Astrocyte (in vitro differentiated cells and primary cell): ENCODE measurements at regions not wholly inside any gene's neighbourhood (a gene's known extent, or its start where the extent isn't known, plus 50 kb on each side); places are given as distances from the start of the nearest gene placed in this dataset.

Source experiments
- DNase-seq: peaks from one replicate; pipeline ENCODE4 v3.0.0-alpha.2; 2010; ENCODE audit warnings: low read depth
- FAIRE-seq: peaks from 2 replicates; lab custom pipeline; 2011; peaks lifted over from hg19 to GRCh38; lab: Jason Lieb, UNC
- H2AFZ ChIP-seq: 2 replicates; pipeline ENCODE4 v1.6.0; 2012; ENCODE audit warnings: low read depth, low read length, inconsistent platforms
- H3K27ac ChIP-seq: 2 replicates; pipeline ENCODE4 v1.5.1; 2011; ENCODE audit warnings: low read depth, low read length, inconsistent platforms
- H3K27me3 ChIP-seq: 2 replicates; pipeline ENCODE4 v1.6.0; 2011; ENCODE audit warnings: low read length, inconsistent platforms; ENCODE audit not compliant: insufficient read depth
- H3K36me3 ChIP-seq: 2 replicates; pipeline ENCODE4 v1.5.1; 2011; ENCODE audit warnings: low read length, inconsistent platforms; ENCODE audit not compliant: insufficient read depth
- H3K4me1 ChIP-seq: 2 replicates; pipeline ENCODE4 v1.5.1; 2011; ENCODE audit warnings: low read length, inconsistent platforms; ENCODE audit not compliant: insufficient read depth
- H3K4me2 ChIP-seq: 2 replicates; pipeline ENCODE4 v1.6.0; 2012; ENCODE audit warnings: low read length, inconsistent platforms
- H3K4me3 ChIP-seq: 2 replicates; pipeline ENCODE4 v1.5.1; 2011; ENCODE audit warnings: low read depth, mild to moderate bottlenecking, low read length, inconsistent platforms; ENCODE audit not compliant: insufficient read depth
- H3K79me2 ChIP-seq: 2 replicates; pipeline ENCODE4 v1.6.0; 2012; ENCODE audit warnings: mild to moderate bottlenecking, low read length, inconsistent platforms; ENCODE audit not compliant: insufficient read depth
- H3K9ac ChIP-seq: 2 replicates; pipeline ENCODE4 v1.6.0; 2012; ENCODE audit warnings: mild to moderate bottlenecking, low read length, inconsistent platforms
- H3K9me3 ChIP-seq: 2 replicates; pipeline ENCODE4 v1.5.1; 2012; ENCODE audit warnings: low read depth, mild to moderate bottlenecking, low read length, inconsistent platforms; ENCODE audit not compliant: insufficient read depth
- H4K20me1 ChIP-seq: 2 replicates; pipeline ENCODE4 v1.6.0; 2012; ENCODE audit warnings: low read length, inconsistent platforms; ENCODE audit not compliant: insufficient read depth
- H3K27ac Mint-ChIP-seq: one replicate; pipeline ENCODE4 v1.8.0; 2021; ENCODE audit warnings: mild to moderate bottlenecking, mixed read lengths; ENCODE audit not compliant: unreplicated experiment
- H3K27me3 Mint-ChIP-seq: one replicate; pipeline ENCODE4 v1.8.0; 2021; ENCODE audit warnings: low read depth, mixed read lengths; ENCODE audit not compliant: unreplicated experiment
- H3K36me3 Mint-ChIP-seq: one replicate; pipeline ENCODE4 v1.8.0; 2021; ENCODE audit warnings: low read depth, mixed read lengths; ENCODE audit not compliant: unreplicated experiment
- H3K4me1 Mint-ChIP-seq: one replicate; pipeline ENCODE4 v1.8.0; 2021; ENCODE audit warnings: low read depth, mixed read lengths; ENCODE audit not compliant: unreplicated experiment
- H3K4me3 Mint-ChIP-seq: one replicate; pipeline ENCODE4 v1.8.0; 2021; ENCODE audit warnings: mild to moderate bottlenecking, moderate library complexity, mixed read lengths; ENCODE audit not compliant: unreplicated experiment
- H3K9me3 Mint-ChIP-seq: one replicate; pipeline ENCODE4 v1.8.0; 2021; ENCODE audit warnings: mild to moderate bottlenecking, mixed read lengths; ENCODE audit not compliant: unreplicated experiment
- CTCF ChIP-seq: IDR thresholded peaks from 2 replicates; pipeline ENCODE4 v1.5.1; 2011; ENCODE audit warnings: low read depth, mild to moderate bottlenecking, inconsistent platforms, low read length, moderate library complexity; ENCODE audit not compliant: insufficient read depth
- EZH2 ChIP-seq: IDR thresholded peaks from 2 replicates; pipeline ENCODE4 v1.6.1; 2012; ENCODE audit warnings: mild to moderate bottlenecking, low read length, inconsistent platforms; ENCODE audit not compliant: insufficient read depth

- no peaks in the 10 kb centered on the region for H3K79me2 ChIP-seq
- H3K4me1 ChIP-seq = no peaks in the 10 kb centered on the region
- DNase-seq (no peak), FAIRE-seq (no peak)
- H4K20me1 ChIP-seq = no peaks in the 10 kb centered on the region
- H3K36me3 Mint-ChIP-seq = no peaks in the 10 kb centered on the region
- no peaks in the 10 kb centered on the region for H3K27me3 Mint-ChIP-seq
- no peak overlapping the region for H3K27ac Mint-ChIP-seq
- H3K9ac ChIP-seq = no peak overlapping the region
- H3K36me3 ChIP-seq = no peaks in the 10 kb centered on the region
- H3K4me1 Mint-ChIP-seq = peaks cover 2% of the 10 kb centered on the region
- H3K4me2 ChIP-seq = no peak overlapping the region
- H3K9me3 ChIP-seq = no peaks in the 10 kb centered on the region
- H3K4me3 Mint-ChIP-seq = no peak overlapping the region
- TF ChIP-seq EZH2 (no peak), CTCF (no peak)
- H2AFZ ChIP-seq = no peak overlapping the region
- H3K4me3 ChIP-seq = no peak overlapping the region
- H3K27ac ChIP-seq = no peak overlapping the region
- peaks cover 5% of the 10 kb centered on the region for H3K9me3 Mint-ChIP-seq
- no peaks in the 10 kb centered on the region for H3K27me3 ChIP-seq
Observed at GRCh38 chr13:99782669-99783068, 188.9 kb downstream of the ZIC5 start.

DNA sequence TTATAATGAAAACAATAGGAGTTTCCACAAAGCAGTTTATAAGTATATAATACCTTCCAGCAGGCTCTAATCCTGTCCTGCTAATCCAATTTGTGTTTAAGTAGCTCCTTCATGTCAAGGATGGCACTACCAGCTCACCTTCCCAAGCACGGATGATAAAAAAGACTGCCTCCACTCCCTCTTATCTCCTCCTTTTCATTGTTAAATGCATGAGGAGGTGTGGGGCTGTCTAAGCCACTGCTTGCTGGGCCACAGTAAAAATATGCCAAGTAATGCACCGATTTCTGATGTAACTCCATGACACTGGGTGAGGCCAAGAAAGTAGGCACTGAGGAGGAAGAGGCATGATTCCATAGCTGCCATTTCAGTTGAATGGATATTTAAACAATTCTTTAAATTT lies 193.1 kb downstream of the ZIC5 start:
- TF ChIP-seq CTCF (no peak), EZH2 (no peak)
- no peak overlapping the region for H3K4me3 ChIP-seq
- no peak overlapping the region for H2AFZ ChIP-seq
- no peaks in the 10 kb centered on the region for H4K20me1 ChIP-seq
- Mint-ChIP-seq H3K4me3 (no peak overlapping the region), H3K4me1 (peaks cover 2% of the 10 kb centered on the region), H3K27ac (no peak overlapping the region), H3K9me3 (peaks cover 3% of the 10 kb centered on the region), H3K27me3 (no peaks in the 10 kb centered on the region), H3K36me3 (no peaks in the 10 kb centered on the region)
- no peak overlapping the region for H3K27ac ChIP-seq
- H3K79me2 ChIP-seq = no peaks in the 10 kb centered on the region
- H3K36me3 ChIP-seq = no peaks in the 10 kb centered on the region
- no peaks in the 10 kb centered on the region for H3K4me1 ChIP-seq
- H3K9me3 ChIP-seq = no peaks in the 10 kb centered on the region
- FAIRE-seq (no peak), DNase-seq (no peak)
- H3K27me3 ChIP-seq = no peaks in the 10 kb centered on the region
- no peak overlapping the region for H3K4me2 ChIP-seq
- H3K9ac ChIP-seq = no peak overlapping the region

DNA sequence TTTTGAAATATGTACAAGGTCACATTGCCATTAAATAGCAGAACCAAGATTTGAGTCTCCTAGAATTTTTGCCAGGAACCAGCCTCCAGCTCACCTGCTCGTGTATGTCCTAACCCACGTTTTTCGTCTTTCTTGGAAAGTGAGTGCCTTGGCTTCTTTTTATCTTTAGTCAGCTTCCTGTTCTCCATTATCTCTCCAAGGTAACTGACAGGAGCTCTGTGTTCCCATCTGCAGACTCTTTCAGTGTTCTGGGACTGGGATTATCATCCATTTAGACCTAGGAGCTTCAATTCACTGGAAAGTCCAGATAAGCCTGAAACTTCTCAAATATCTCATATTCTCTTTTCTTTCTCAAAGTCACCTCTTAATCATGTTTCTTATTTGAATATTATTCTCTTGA lies 193.7 kb downstream of the ZIC5 start:
- no peak overlapping the region for H3K27ac Mint-ChIP-seq
- Histone ChIP-seq H2AFZ (no peak overlapping the region), H4K20me1 (no peaks in the 10 kb centered on the region), H3K9me3 (no peaks in the 10 kb centered on the region), H3K4me2 (no peak overlapping the region), H3K27ac (no peak overlapping the region), H3K9ac (no peak overlapping the region), H3K79me2 (no peaks in the 10 kb centered on the region), H3K4me3 (no peak overlapping the region), H3K36me3 (no peaks in the 10 kb centered on the region), H3K4me1 (no peaks in the 10 kb centered on the region), H3K27me3 (no peaks in the 10 kb centered on the region)
- DNase-seq (no peak), FAIRE-seq (no peak)
- peaks cover 3% of the 10 kb centered on the region for H3K9me3 Mint-ChIP-seq
- no peaks in the 10 kb centered on the region for H3K27me3 Mint-ChIP-seq
- no peaks in the 10 kb centered on the region for H3K36me3 Mint-ChIP-seq
- peaks cover 2% of the 10 kb centered on the region for H3K4me1 Mint-ChIP-seq
- TF ChIP-seq EZH2 = no peak
- TF ChIP-seq CTCF = no peak
- H3K4me3 Mint-ChIP-seq = no peak overlapping the region
